Motor neuron (in vitro differentiated cells): ENCODE measurements at regions not wholly inside any gene's neighbourhood (a gene's known extent, or its start where the extent isn't known, plus 50 kb on each side); places are given as distances from the start of the nearest gene placed in this dataset.

Source experiments
- ATAC-seq, 8 experiments: fragments of 200-7000 bp; cut with Tn5 transposase; replicated peaks in 6 of 8; 2 replicates each; pipeline ENCODE4 v1.8.0; 2021; ENCODE audit warnings: mild to moderate bottlenecking in 8 of 8, moderate library complexity in 8 of 8
- H3K27ac ChIP-seq, 2 donors: fragments of 250-450 bp; sonication (Bioruptor Pico); 2 replicates each; pipeline ENCODE4 v1.9.0; 2021; ENCODE audit warnings: antibody characterized with exemption in 2 of 2, mild to moderate bottlenecking in 2 of 2, moderate library complexity in 1 of 2
- H3K4me1 ChIP-seq, 2 donors: fragments of 250-450 bp; sonication (Bioruptor Pico); replicated peaks in 1 of 2; 2 replicates each; pipeline ENCODE4 v1.6.1; 2021; ENCODE audit warnings: antibody characterized with exemption in 2 of 2, mild to moderate bottlenecking in 2 of 2, moderate library complexity in 1 of 2
- H3K4me3 ChIP-seq, 5 donors: fragments of 250-450 bp; sonication (Bioruptor Pico); 2 replicates each; pipeline ENCODE4 v1.9.0; 2021; ENCODE audit warnings: antibody characterized with exemption in 5 of 5, mild to moderate bottlenecking in 5 of 5, moderate library complexity in 4 of 5
- WGBS, 10 experiments: fragments of 450-650 bp; shearing (Covaris generic); methylation state at CpG; one replicate each; pipeline ENCODE4 v1.0.0; 2022; 5-methylcytosine and 5-hydroxymethylcytosine counted together
- in situ Hi-C, 9 experiments: fragments of 400-800 bp; cut with MboI; loops; one replicate each; pipeline ENCODE4 v1.15.0; 2021; ENCODE audit warnings: low sequenced_read_pairs in 9 of 9, low pct_unique_long_range_greater_than_20kb in 2 of 9; ENCODE audit not compliant: unreplicated experiment in 9 of 9

GRCh38 chr1:68378296-68379084, 71.3 kb downstream of the RPE65 start:
- WGBS, 10 experiments = 0 to 100% (median 87%) methylated on average over 1 to 2 of the region's 2 CpGs; no CpG with 5 or more reads in 3 of the 10 experiments
- Histone ChIP-seq H3K4me3 (no peak overlapping the region), H3K27ac (no peak overlapping the region), H3K4me1 (no peaks in the 10 kb centered on the region)
- in situ Hi-C loops = no loop called here
- ATAC-seq = peak in 2 of 8 experiments; percentile 22 to 59

GRCh38 chr1:68377098-68377497, 72.7 kb downstream of the RPE65 start:
- in situ Hi-C loops = no loop called here

GRCh38 chr1:68376441-68376840, 73.3 kb downstream of the RPE65 start:
- Histone ChIP-seq H3K4me3 (no peak overlapping the region), H3K27ac (no peak overlapping the region), H3K4me1 (no peaks in the 10 kb centered on the region)
- no peak for ATAC-seq
- in situ Hi-C loops = no loop called here

More at GRCh38 chr1:68377098-68377497, 72.7 kb downstream of the RPE65 start:
- Histone ChIP-seq H3K4me1 (no peaks in the 10 kb centered on the region), H3K27ac (no peak overlapping the region), H3K4me3 (no peak overlapping the region)
- no peak for ATAC-seq
- 69 to 100% (median 94%) methylated on average over 1 to 3 of the region's 3 CpGs; no CpG with 5 or more reads in 1 of the 10 experiments for WGBS, 10 experiments

- Histone ChIP-seq H3K27ac (no peak overlapping the region), H3K4me3 (no peak overlapping the region), H3K4me1 (no peaks in the 10 kb centered on the region)
- no peak for ATAC-seq
- 63 to 100% (median 77%) methylated on average over 1 of the region's 1 CpG; no CpG with 5 or more reads in 6 of the 10 experiments for WGBS, 10 experiments
- in situ Hi-C loops = no loop called here
Measured at GRCh38 chr1:68375919-68376318, 73.8 kb downstream of the RPE65 start.

GRCh38 chr1:68373173-68373572, 76.6 kb downstream of the RPE65 start:
- Histone ChIP-seq H3K4me3 (no peak overlapping the region), H3K27ac (no peak overlapping the region), H3K4me1 (no peaks in the 10 kb centered on the region)
- WGBS, 10 experiments = 89 to 100% (median 95%) methylated on average over 2 to 16 of the region's 18 CpGs; no CpG with 5 or more reads in 5 of the 10 experiments
- ATAC-seq = no peak
- in situ Hi-C loops = no loop called here

GRCh38 chr1:68372487-68372886, 77.3 kb downstream of the RPE65 start:
- no peak overlapping the region for H3K4me3 ChIP-seq
- WGBS, 10 experiments = 40 to 100% (median 91%) methylated on average over 1 to 6 of the region's 6 CpGs
- no peak overlapping the region for H3K27ac ChIP-seq
- no peaks in the 10 kb centered on the region for H3K4me1 ChIP-seq
- no peak for ATAC-seq
- in situ Hi-C loops = no loop called here

GRCh38 chr1:68370101-68370915, 79.4 kb downstream of the RPE65 start:
- in situ Hi-C loops = no loop called here
- peak in 1 of 8 experiments; percentile 47 for ATAC-seq

GRCh38 chr1:68366572-68366971, 83.2 kb downstream of the RPE65 start:
- in situ Hi-C loops = no loop called here
- Histone ChIP-seq H3K4me1 (peaks cover 18 to 20% of the 10 kb centered on the region in 2 donors), H3K27ac (no peak overlapping the region), H3K4me3 (no peak overlapping the region)
- ATAC-seq = peak in 6 of 8 experiments; percentile 63 to 98 (median 82)
- WGBS, 10 experiments = 30 to 90% (median 78%) methylated on average over 1 to 5 of the region's 5 CpGs; no CpG with 5 or more reads in 1 of the 10 experiments

More at GRCh38 chr1:68370101-68370915, 79.4 kb downstream of the RPE65 start:
- Histone ChIP-seq H3K27ac (no peak overlapping the region), H3K4me3 (no peak overlapping the region), H3K4me1 (peaks cover 16 to 17% of the 10 kb centered on the region in 2 donors)
- WGBS, 10 experiments = 0 to 88% (median 76%) methylated on average over 1 of the region's 1 CpG; no CpG with 5 or more reads in 4 of the 10 experiments

- no peak overlapping the region for H3K27ac ChIP-seq
- in situ Hi-C loops = no loop called here
- 60 to 100% (median 86%) methylated on average over 1 of the region's 1 CpG; no CpG with 5 or more reads in 5 of the 10 experiments for WGBS, 10 experiments
- H3K4me3 ChIP-seq = no peak overlapping the region
- peak in 6 of 8 experiments; percentile 57 to 92 (median 76) for ATAC-seq
- H3K4me1 ChIP-seq = peaks cover 18 to 20% of the 10 kb centered on the region in 2 donors
Measured at GRCh38 chr1:68365709-68366382, 83.9 kb downstream of the RPE65 start.

GRCh38 chr1:68363339-68363738, 86.4 kb downstream of the RPE65 start:
- ATAC-seq = peak in 5 of 8 experiments; percentile 7 to 78 (median 64)
- in situ Hi-C loops = no loop called here
- no peak overlapping the region for H3K4me3 ChIP-seq
- no peak overlapping the region for H3K27ac ChIP-seq
- peaks cover 20 to 30% of the 10 kb centered on the region in 2 donors for H3K4me1 ChIP-seq

GRCh38 chr1:68361346-68361910, 88.3 kb downstream of the RPE65 start:
- Histone ChIP-seq H3K4me1 (peaks cover 13 to 23% of the 10 kb centered on the region in 2 donors), H3K4me3 (no peak overlapping the region), H3K27ac (no peak overlapping the region)
- in situ Hi-C loops = no loop called here
- 58 to 100% (median 82%) methylated on average over 1 to 3 of the region's 3 CpGs; no CpG with 5 or more reads in 2 of the 10 experiments for WGBS, 10 experiments
- no peak for ATAC-seq

GRCh38 chr1:68359045-68359444, 90.7 kb downstream of the RPE65 start:
- Histone ChIP-seq H3K4me1 (peaks cover 2 to 12% of the 10 kb centered on the region in 2 donors), H3K4me3 (no peak overlapping the region), H3K27ac (no peak overlapping the region)
- in situ Hi-C loops = no loop called here
- peak in 3 of 8 experiments; percentile 88 to 92 (median 90) for ATAC-seq
- 0 to 75% (median 35%) methylated on average over 1 to 2 of the region's 2 CpGs; no CpG with 5 or more reads in 1 of the 10 experiments for WGBS, 10 experiments
